Neural progenitor cell (in vitro differentiated cells): ENCODE measurements at regions not wholly inside any gene's neighbourhood (a gene's known extent, or its start where the extent isn't known, plus 50 kb on each side); places are given as distances from the start of the nearest gene placed in this dataset.

Source experiments
- DNase-seq: peaks from one replicate; pipeline ENCODE4 v3.0.0-alpha.2; 2016; ENCODE audit warnings: low spot score
- H2AFZ ChIP-seq: fragments of 200-600 bp; sonication (generic); replicated peaks from 2 replicates; pipeline ENCODE4 v1.6.1; 2016; ENCODE audit warnings: antibody characterized with exemption
- H3F3A ChIP-seq: fragments of 200-600 bp; sonication (generic); 2 replicates; pipeline ENCODE4 v1.6.1; 2016; ENCODE audit warnings: antibody characterized with exemption, low read depth
- H3K27ac ChIP-seq: fragments of 200-600 bp; sonication (generic); 2 replicates; pipeline ENCODE4 v1.5.1; 2016; ENCODE audit warnings: mild to moderate bottlenecking
- H3K27me3 ChIP-seq: fragments of 200-600 bp; sonication (generic); 2 replicates; pipeline ENCODE4 v1.6.1; 2016; ENCODE audit warnings: mild to moderate bottlenecking, moderate library complexity
- H3K36me3 ChIP-seq: fragments of 200-600 bp; sonication (generic); 2 replicates; pipeline ENCODE4 v1.5.1; 2016
- H3K4me1 ChIP-seq: fragments of 200-600 bp; sonication (generic); 2 replicates; pipeline ENCODE4 v1.6.1; 2016; ENCODE audit warnings: mixed run types
- H3K4me2 ChIP-seq: fragments of 200-600 bp; sonication (generic); 2 replicates; pipeline ENCODE4 v1.6.1; 2016
- H3K4me3 ChIP-seq: fragments of 200-600 bp; sonication (generic); 2 replicates; pipeline ENCODE4 v1.5.1; 2016
- H3K79me2 ChIP-seq: fragments of 200-600 bp; sonication (generic); 2 replicates; pipeline ENCODE4 v1.6.1; 2016; ENCODE audit warnings: low read depth
- H3K9ac ChIP-seq: fragments of 200-600 bp; sonication (generic); 2 replicates; pipeline ENCODE4 v1.6.1; 2016
- H3K9me3 ChIP-seq: fragments of 200-600 bp; sonication (generic); 2 replicates; pipeline ENCODE4 v1.5.1; 2016; ENCODE audit warnings: low read depth
- H4K20me1 ChIP-seq: fragments of 200-600 bp; sonication (generic); 2 replicates; pipeline ENCODE4 v1.6.1; 2016; ENCODE audit warnings: low read depth
- H3K27ac Mint-ChIP-seq: 3 replicates; pipeline ENCODE4 v1.8.0; 2021; ENCODE audit warnings: mixed read lengths
- H3K27me3 Mint-ChIP-seq: 2 replicates; pipeline ENCODE4 v1.8.0; 2022; ENCODE audit warnings: low read depth, mild to moderate bottlenecking, inconsistent platforms, moderate library complexity, mixed read lengths; ENCODE audit not compliant: insufficient read depth
- H3K36me3 Mint-ChIP-seq: 3 replicates; pipeline ENCODE4 v1.8.0; 2021; ENCODE audit warnings: mixed read lengths
- H3K4me1 Mint-ChIP-seq: 3 replicates; pipeline ENCODE4 v1.8.0; 2021; ENCODE audit warnings: mixed read lengths
- H3K4me3 Mint-ChIP-seq: 3 replicates; pipeline ENCODE4 v1.8.0; 2021; ENCODE audit warnings: mild to moderate bottlenecking, moderate library complexity, mixed read lengths
- H3K9me3 Mint-ChIP-seq: 3 replicates; pipeline ENCODE4 v1.8.0; 2020; ENCODE audit warnings: mixed read lengths
- EZH2 ChIP-seq: fragments of 200-600 bp; sonication (generic); IDR thresholded peaks from 2 replicates; pipeline ENCODE4 v1.6.1; 2017; ENCODE audit warnings: antibody characterized with exemption, mild to moderate bottlenecking, moderate library complexity
- EZH2phosphoT487 ChIP-seq: fragments of 200-600 bp; sonication (generic); IDR thresholded peaks from 2 replicates; pipeline ENCODE4 v1.6.1; 2017; ENCODE audit warnings: antibody characterized with exemption
- TF ChIP-seq, protein P1 (sequence below): fragments of 200-600 bp; sonication (generic); IDR thresholded peaks from 2 replicates; pipeline ENCODE4 v1.5.1; 2017; ENCODE audit warnings: antibody characterized with exemption, mild to moderate bottlenecking

DNA sequence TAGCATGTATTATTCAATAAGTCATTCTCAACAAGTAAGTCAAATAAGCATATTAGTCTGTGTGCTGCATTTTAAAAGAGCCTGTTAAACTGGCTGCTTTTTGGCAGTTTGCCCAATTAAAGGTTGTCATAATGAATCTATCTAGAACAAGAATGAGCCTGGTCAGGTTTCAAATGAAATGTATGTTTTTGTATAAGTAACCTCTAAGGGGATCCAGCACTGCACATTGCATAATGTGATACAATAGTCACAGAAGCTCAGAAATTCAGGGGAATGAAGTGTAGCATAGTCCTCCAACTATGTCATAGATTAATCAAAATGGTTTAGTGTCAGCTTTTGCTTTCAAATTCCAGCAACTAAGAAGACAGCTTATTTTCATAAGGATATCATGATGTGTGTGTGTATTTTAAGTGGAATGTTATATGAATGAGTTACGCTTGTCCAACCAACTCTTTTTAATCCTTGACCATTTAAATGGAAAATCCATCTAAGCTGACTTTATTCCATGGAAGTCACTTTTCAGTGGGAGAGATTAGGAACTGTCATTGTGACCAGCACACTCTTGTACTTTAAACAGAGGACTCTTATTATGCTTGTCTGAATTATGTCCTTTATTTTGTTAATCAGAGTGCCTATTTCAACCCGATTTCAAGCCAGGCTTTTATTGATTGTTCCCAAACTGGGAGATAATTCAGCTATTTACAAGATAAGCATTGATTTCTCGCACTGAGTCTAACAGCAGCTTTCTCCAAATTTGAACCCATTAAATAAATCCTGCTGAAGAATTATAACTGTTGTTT lies 283.9 kb upstream of the ADAMTSL1 start:
- Mint-ChIP-seq H3K27me3 (no peaks in the 10 kb centered on the region), H3K9me3 (no peaks in the 10 kb centered on the region), H3K27ac (no peak overlapping the region), H3K36me3 (no peaks in the 10 kb centered on the region), H3K4me1 (peaks cover 6% of the 10 kb centered on the region), H3K4me3 (no peak overlapping the region)
- Histone ChIP-seq H3K79me2 (no peaks in the 10 kb centered on the region), H2AFZ (no peak overlapping the region), H4K20me1 (no peaks in the 10 kb centered on the region), H3K27me3 (no peaks in the 10 kb centered on the region), H3K4me1 (no peaks in the 10 kb centered on the region), H3K36me3 (no peaks in the 10 kb centered on the region), H3F3A (no peaks in the 10 kb centered on the region), H3K9ac (no peak overlapping the region), H3K27ac (no peak overlapping the region), H3K4me2 (no peak overlapping the region), H3K4me3 (no peak overlapping the region), H3K9me3 (no peaks in the 10 kb centered on the region)
- TF ChIP-seq EZH2 (no peak), EZH2phosphoT487 (no peak)
- TF ChIP-seq, protein P1, sequence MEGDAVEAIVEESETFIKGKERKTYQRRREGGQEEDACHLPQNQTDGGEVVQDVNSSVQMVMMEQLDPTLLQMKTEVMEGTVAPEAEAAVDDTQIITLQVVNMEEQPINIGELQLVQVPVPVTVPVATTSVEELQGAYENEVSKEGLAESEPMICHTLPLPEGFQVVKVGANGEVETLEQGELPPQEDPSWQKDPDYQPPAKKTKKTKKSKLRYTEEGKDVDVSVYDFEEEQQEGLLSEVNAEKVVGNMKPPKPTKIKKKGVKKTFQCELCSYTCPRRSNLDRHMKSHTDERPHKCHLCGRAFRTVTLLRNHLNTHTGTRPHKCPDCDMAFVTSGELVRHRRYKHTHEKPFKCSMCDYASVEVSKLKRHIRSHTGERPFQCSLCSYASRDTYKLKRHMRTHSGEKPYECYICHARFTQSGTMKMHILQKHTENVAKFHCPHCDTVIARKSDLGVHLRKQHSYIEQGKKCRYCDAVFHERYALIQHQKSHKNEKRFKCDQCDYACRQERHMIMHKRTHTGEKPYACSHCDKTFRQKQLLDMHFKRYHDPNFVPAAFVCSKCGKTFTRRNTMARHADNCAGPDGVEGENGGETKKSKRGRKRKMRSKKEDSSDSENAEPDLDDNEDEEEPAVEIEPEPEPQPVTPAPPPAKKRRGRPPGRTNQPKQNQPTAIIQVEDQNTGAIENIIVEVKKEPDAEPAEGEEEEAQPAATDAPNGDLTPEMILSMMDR = no peak
- no peak for DNase-seq

DNA sequence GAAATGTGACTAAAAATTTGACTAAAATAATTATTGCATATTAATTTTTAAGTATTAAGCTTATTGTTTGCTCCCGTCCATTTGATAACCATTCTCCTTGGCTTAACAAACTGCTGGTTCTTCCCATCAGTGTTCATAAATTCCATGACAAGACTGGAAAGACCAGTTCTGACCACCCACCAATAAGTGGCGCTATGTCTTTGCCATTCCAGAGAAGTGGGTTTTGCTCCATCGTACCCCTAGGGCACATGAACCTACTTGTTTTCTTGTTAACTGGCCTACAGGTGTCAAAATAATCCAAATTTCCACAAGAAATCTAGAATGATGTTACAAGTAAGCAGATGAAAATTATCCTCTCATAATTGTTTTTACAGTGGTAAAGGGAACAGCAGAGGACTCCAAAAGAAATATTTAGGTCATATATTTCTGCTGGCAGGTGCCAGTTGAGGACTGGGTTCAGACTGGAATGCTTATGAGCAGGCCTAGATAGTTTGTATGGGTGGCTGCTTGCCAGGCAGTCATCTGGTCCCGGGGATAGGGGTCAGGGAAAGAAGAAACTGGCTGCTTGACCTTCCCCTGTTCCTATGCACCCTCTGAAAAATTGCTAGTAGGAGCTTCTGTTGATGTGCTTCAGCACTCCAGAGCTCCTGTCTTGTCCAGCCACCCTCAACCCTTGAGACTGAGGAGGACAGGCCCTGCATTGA lies 283.1 kb upstream of the ADAMTSL1 start:
- no peak for DNase-seq
- no peak overlapping the region for H3K27ac Mint-ChIP-seq

DNA sequence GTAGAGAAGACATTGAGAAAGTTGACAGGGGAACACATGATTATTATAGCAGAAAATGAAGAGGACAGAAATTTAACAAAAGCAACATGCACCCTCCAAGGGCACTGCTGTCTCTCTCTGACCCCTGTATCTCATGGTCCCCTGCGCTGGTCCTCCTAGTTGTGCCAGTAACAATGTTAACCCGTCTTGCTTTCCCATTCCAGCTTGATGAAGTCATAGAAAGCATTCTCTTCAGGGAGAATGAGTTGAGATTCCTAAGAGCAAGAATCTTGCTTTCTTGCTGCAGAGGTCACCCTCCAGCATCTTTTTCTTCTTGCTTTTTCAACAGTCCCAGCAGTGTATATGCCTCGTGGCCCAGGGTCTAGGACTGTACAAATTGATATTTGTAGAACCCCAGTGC lies 279.6 kb upstream of the ADAMTSL1 start:
- no peak overlapping the region for H3K4me3 Mint-ChIP-seq
- H3K4me3 ChIP-seq = no peak overlapping the region
- peaks cover 6% of the 10 kb centered on the region for H3K4me1 Mint-ChIP-seq
- no peaks in the 10 kb centered on the region for H3F3A ChIP-seq
- no peaks in the 10 kb centered on the region for H3K79me2 ChIP-seq
- H3K9me3 Mint-ChIP-seq = no peaks in the 10 kb centered on the region
- H3K4me1 ChIP-seq = no peaks in the 10 kb centered on the region
- no peak overlapping the region for H2AFZ ChIP-seq
- no peak overlapping the region for H3K27ac Mint-ChIP-seq
- no peaks in the 10 kb centered on the region for H3K36me3 Mint-ChIP-seq
- no peaks in the 10 kb centered on the region for H3K36me3 ChIP-seq
- H3K9me3 ChIP-seq = no peaks in the 10 kb centered on the region
- no peaks in the 10 kb centered on the region for H3K27me3 Mint-ChIP-seq
- H3K27ac ChIP-seq = no peak overlapping the region
- no peak for TF ChIP-seq EZH2phosphoT487
- TF ChIP-seq EZH2 = no peak
- TF ChIP-seq, protein P1 = no peak
- no peaks in the 10 kb centered on the region for H3K27me3 ChIP-seq
- DNase-seq = no peak
- no peak overlapping the region for H3K9ac ChIP-seq
- H4K20me1 ChIP-seq = no peaks in the 10 kb centered on the region
- no peak overlapping the region for H3K4me2 ChIP-seq

More for the DNA sequence above, 283.1 kb upstream of the ADAMTSL1 start:
- Mint-ChIP-seq H3K27me3 (no peaks in the 10 kb centered on the region), H3K9me3 (no peaks in the 10 kb centered on the region), H3K36me3 (no peaks in the 10 kb centered on the region), H3K4me3 (no peak overlapping the region), H3K4me1 (peaks cover 6% of the 10 kb centered on the region)
- Histone ChIP-seq H3K4me3 (no peak overlapping the region), H3K9me3 (no peaks in the 10 kb centered on the region), H3K9ac (no peak overlapping the region), H3K27ac (no peak overlapping the region), H3K36me3 (no peaks in the 10 kb centered on the region), H3K79me2 (no peaks in the 10 kb centered on the region), H4K20me1 (no peaks in the 10 kb centered on the region), H3K4me2 (no peak overlapping the region), H3K27me3 (no peaks in the 10 kb centered on the region), H2AFZ (no peak overlapping the region), H3F3A (no peaks in the 10 kb centered on the region), H3K4me1 (no peaks in the 10 kb centered on the region)
- no peak for TF ChIP-seq EZH2
- TF ChIP-seq, protein P1 = peak; percentile 25
